Natural killer cell (primary cell): ENCODE measurements at regions not wholly inside any gene's neighbourhood (a gene's known extent, or its start where the extent isn't known, plus 50 kb on each side); places are given as distances from the start of the nearest gene placed in this dataset.

Experiments used
- ATAC-seq, 3 donors: fragments of 150-1000 bp in 2 of 3; fragments of 200-7000 bp in 1 of 3; cut with Tn5 transposase; 1 replicate in 1 of 3; 2 replicates in 2 of 3; pipeline ENCODE4 v1.10.0; 2021; ENCODE audit warnings: mild to moderate bottlenecking in 2 of 3, moderate library complexity in 2 of 3
- DNase-seq, 2 donors: peaks; one replicate each; pipeline versions ENCODE4 v3.0.0 to v3.0.0-alpha.2; 2013 to 2021; ENCODE audit warnings: mixed read lengths in 1 of 2
- H3K27ac ChIP-seq: one replicate; pipeline ENCODE4 v1.5.1; 2013; ENCODE audit warnings: mild to moderate bottlenecking, low read length
- H3K27me3 ChIP-seq: one replicate; pipeline ENCODE4 v1.6.1; 2013; ENCODE audit warnings: low read length; ENCODE audit not compliant: control insufficient read depth, insufficient read depth
- H3K36me3 ChIP-seq: one replicate; pipeline ENCODE4 v1.6.1; 2013; ENCODE audit warnings: low read length; ENCODE audit not compliant: control insufficient read depth, insufficient read depth
- H3K4me1 ChIP-seq: one replicate; pipeline ENCODE4 v1.6.1; 2013; ENCODE audit warnings: low read length; ENCODE audit not compliant: control insufficient read depth, insufficient read depth
- H3K4me3 ChIP-seq: one replicate; pipeline ENCODE4 v1.5.1; 2013; ENCODE audit warnings: low read length
- H3K9me3 ChIP-seq: one replicate; pipeline ENCODE4 v1.6.1; 2013; ENCODE audit warnings: low read length; ENCODE audit not compliant: control insufficient read depth, insufficient read depth
- H3K27ac Mint-ChIP-seq, 2 donors: one replicate each; pipeline ENCODE4 v1.8.0; 2022; ENCODE audit warnings: mild to moderate bottlenecking in 2 of 2, mixed read lengths in 2 of 2, moderate library complexity in 1 of 2
- H3K27me3 Mint-ChIP-seq, 2 donors: one replicate each; pipeline ENCODE4 v1.8.0; 2022; ENCODE audit warnings: low read depth in 2 of 2, mixed read lengths in 2 of 2
- H3K36me3 Mint-ChIP-seq: one replicate; pipeline ENCODE4 v1.8.0; 2022; ENCODE audit warnings: mixed read lengths
- H3K4me1 Mint-ChIP-seq, 2 donors: one replicate each; pipeline ENCODE4 v1.8.0; 2022; ENCODE audit warnings: mixed read lengths in 2 of 2
- H3K4me3 Mint-ChIP-seq: one replicate; pipeline ENCODE4 v1.8.0; 2022; ENCODE audit warnings: mild to moderate bottlenecking, moderate library complexity, mixed read lengths
- H3K9me3 Mint-ChIP-seq, 2 donors: one replicate each; pipeline ENCODE4 v1.8.0; 2022; ENCODE audit warnings: mixed read lengths in 2 of 2
- WGBS: methylation state at CpG from one replicate; pipeline ENCODE4 v1.1.7; 2013; ENCODE audit warnings: missing lambda C conversion rate; ENCODE audit not compliant: insufficient coverage; 5-methylcytosine and 5-hydroxymethylcytosine counted together
- intact Hi-C: fragments of 100-400 bp; cut with micrococcal nuclease; formaldehyde crosslinking; loops from one replicate; pipeline ENCODE4 v1.14.2; 2022
- TF ChIP-seq, protein P1 (sequence below): fragments of 200-600 bp; IDR thresholded peaks from one replicate; pipeline ENCODE4 v1.8.0; 2022; ENCODE audit warnings: antibody characterized with exemption

DNA sequence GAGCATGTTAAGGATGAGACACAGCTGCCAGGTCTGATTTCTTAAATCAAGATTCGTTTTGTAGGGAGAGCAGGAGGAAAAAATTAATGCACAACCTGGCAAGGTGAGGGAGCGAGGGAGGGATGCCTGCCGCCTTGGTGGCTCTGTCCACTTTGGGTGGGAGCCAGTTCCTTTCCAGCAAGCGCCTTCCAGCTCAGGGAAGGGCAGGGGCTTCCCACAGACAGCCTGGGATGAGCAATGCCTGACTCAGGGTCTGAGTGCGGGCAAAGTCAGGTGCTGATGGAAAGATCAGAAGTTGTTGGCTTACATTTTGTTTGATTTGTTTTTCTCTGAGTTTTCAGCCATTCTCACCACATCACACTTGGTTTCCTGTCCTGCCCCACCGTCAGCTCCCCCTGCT is 220.7 kb downstream of the ENGASE start:
- Mint-ChIP-seq H3K36me3 (no peaks in the 10 kb centered on the region), H3K4me3 (no peak overlapping the region), H3K9me3 (no peaks in the 10 kb centered on the region), H3K4me1 (no peaks in the 10 kb centered on the region), H3K27me3 (peaks cover 0 to 8% of the 10 kb centered on the region in 2 donors), H3K27ac (no peak overlapping the region)
- H3K4me1 ChIP-seq = no peaks in the 10 kb centered on the region
- DNase-seq (no peak), ATAC-seq (no peak)
- H3K27ac ChIP-seq = no peak overlapping the region
- H3K36me3 ChIP-seq = no peaks in the 10 kb centered on the region
- 66% methylated on average over 6 of the region's 6 CpGs for WGBS
- no peak overlapping the region for H3K4me3 ChIP-seq
- no peaks in the 10 kb centered on the region for H3K9me3 ChIP-seq
- H3K27me3 ChIP-seq = no peaks in the 10 kb centered on the region
- intact Hi-C loops = no loop called here
- TF ChIP-seq, protein P1, sequence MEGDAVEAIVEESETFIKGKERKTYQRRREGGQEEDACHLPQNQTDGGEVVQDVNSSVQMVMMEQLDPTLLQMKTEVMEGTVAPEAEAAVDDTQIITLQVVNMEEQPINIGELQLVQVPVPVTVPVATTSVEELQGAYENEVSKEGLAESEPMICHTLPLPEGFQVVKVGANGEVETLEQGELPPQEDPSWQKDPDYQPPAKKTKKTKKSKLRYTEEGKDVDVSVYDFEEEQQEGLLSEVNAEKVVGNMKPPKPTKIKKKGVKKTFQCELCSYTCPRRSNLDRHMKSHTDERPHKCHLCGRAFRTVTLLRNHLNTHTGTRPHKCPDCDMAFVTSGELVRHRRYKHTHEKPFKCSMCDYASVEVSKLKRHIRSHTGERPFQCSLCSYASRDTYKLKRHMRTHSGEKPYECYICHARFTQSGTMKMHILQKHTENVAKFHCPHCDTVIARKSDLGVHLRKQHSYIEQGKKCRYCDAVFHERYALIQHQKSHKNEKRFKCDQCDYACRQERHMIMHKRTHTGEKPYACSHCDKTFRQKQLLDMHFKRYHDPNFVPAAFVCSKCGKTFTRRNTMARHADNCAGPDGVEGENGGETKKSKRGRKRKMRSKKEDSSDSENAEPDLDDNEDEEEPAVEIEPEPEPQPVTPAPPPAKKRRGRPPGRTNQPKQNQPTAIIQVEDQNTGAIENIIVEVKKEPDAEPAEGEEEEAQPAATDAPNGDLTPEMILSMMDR = no peak

DNA sequence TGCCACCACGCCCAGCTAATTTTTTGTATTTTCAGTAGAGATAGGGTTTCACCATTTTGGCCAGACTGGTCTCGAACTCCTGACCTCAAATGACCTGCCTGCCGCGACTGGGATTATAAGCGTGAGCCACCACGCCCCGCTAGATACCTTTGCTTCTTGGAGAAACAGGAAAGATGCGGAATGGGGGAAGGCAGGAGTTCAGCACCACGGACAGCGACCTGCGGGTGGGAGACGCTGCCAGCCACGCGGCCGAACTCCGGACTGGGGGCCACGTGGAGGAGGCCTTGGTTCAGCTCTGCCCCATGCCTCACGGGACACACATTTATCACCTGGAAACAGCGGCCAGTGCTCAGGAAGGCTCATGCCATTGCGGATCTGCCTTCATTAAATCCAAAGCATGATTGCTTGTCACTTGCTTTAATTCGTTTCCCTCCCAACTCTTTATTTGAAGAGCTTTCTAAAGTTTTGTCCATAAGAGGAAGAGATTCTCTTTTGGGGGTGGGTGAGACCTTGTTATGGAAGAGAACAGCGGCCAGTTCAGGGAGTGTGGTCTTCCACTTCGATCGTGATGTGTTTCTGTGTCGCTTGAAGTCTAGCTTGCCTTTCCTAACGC is 219.9 kb downstream of the ENGASE start:
- peaks cover 0 to 14% of the 10 kb centered on the region in 2 donors for H3K27me3 Mint-ChIP-seq
- peak; percentile 59 to 63 for DNase-seq
- 30% methylated on average over 25 of the region's 26 CpGs for WGBS
- H3K9me3 Mint-ChIP-seq = no peaks in the 10 kb centered on the region
- H3K4me3 Mint-ChIP-seq = no peak overlapping the region
- Histone ChIP-seq H3K4me3 (no peak overlapping the region), H3K4me1 (no peaks in the 10 kb centered on the region), H3K27ac (no peak overlapping the region), H3K9me3 (no peaks in the 10 kb centered on the region), H3K36me3 (no peaks in the 10 kb centered on the region), H3K27me3 (no peaks in the 10 kb centered on the region)
- no peak overlapping the region for H3K27ac Mint-ChIP-seq
- peak in 2 of 3 donors; percentile 50 to 60 for ATAC-seq
- intact Hi-C loops = no loop called here
- TF ChIP-seq, protein P1 = no peak
- no peaks in the 10 kb centered on the region for H3K4me1 Mint-ChIP-seq
- no peaks in the 10 kb centered on the region for H3K36me3 Mint-ChIP-seq

DNA sequence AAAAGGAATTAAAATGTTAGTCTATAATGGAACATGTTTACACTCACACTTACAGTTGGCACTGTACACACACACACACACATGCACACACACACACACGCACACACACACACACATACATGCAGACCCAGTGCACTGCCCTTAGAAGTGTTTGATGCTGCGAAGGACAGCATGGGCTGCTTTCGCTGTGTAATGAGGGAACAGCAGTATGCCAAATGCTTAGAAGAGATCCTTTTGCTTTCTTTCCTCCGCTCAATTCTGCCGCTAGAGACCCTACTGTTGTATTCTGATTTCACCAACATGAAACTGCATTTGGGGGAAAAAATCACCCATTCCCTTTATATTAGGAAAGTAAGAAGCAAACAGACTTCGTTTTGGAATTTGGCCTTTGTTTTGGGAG is 217.9 kb downstream of the ENGASE start:
- H3K9me3 Mint-ChIP-seq = no peaks in the 10 kb centered on the region
- WGBS = 94% methylated on average over 4 of the region's 6 CpGs
- DNase-seq = no peak
- peaks cover 0 to 14% of the 10 kb centered on the region in 2 donors for H3K27me3 Mint-ChIP-seq
- Histone ChIP-seq H3K4me3 (no peak overlapping the region), H3K4me1 (no peaks in the 10 kb centered on the region), H3K27ac (no peak overlapping the region), H3K9me3 (no peaks in the 10 kb centered on the region), H3K27me3 (no peaks in the 10 kb centered on the region), H3K36me3 (no peaks in the 10 kb centered on the region)
- intact Hi-C loops = no loop called here
- H3K4me3 Mint-ChIP-seq = no peak overlapping the region
- TF ChIP-seq, protein P1 = no peak
- H3K36me3 Mint-ChIP-seq = no peaks in the 10 kb centered on the region
- ATAC-seq = no peak
- H3K27ac Mint-ChIP-seq = no peak overlapping the region
- H3K4me1 Mint-ChIP-seq = no peaks in the 10 kb centered on the region

DNA sequence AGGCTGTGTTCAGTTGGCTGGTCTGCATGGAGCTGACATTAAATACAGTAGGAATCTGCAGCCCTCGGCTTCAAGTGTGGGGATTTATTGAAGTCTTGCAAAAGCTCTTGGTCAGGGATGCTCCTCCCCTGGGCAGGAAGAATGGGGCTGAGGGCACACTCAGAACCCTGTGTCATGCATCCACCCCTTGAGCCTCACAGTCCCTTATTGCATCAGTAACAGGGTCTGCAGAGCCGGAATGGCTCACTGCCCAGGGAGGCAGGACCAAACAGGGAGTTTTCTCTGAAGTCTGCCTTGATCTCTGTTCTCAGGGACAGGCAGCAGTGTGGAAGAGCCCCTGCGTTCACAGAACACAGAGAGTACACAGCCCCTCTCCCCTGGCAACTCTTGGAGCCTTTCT is 216.8 kb downstream of the ENGASE start:
- no peak for ATAC-seq
- no peak overlapping the region for H3K27ac ChIP-seq
- Mint-ChIP-seq H3K9me3 (no peaks in the 10 kb centered on the region), H3K4me1 (no peaks in the 10 kb centered on the region), H3K27ac (no peak overlapping the region), H3K27me3 (peaks cover 0 to 14% of the 10 kb centered on the region in 2 donors), H3K4me3 (no peak overlapping the region), H3K36me3 (no peaks in the 10 kb centered on the region)
- TF ChIP-seq, protein P1 = no peak
- no peaks in the 10 kb centered on the region for H3K4me1 ChIP-seq
- H3K27me3 ChIP-seq = no peaks in the 10 kb centered on the region
- DNase-seq = no peak
- H3K36me3 ChIP-seq = no peaks in the 10 kb centered on the region
- no peaks in the 10 kb centered on the region for H3K9me3 ChIP-seq
- intact Hi-C loops = no loop called here
- 52% methylated on average over 3 of the region's 3 CpGs for WGBS
- H3K4me3 ChIP-seq = no peak overlapping the region
